ENCODE measurements at regions not wholly inside any gene's neighbourhood (a gene's known extent, or its start where the extent isn't known, plus 50 kb on each side); places are given as distances from the start of the nearest gene placed in this dataset.

- TF ChIP-seq TAF1 (IDR thresholded peaks at IDR 0.05; ENCODE audit: control insufficient read depth, extremely low read depth, insufficient read depth, low read length, severe bottlenecking) = no peak
- no peak for TF ChIP-seq ZNF253 (CRISPR knock-in tag; conservative IDR thresholded peaks at IDR 0.05)
- TF ChIP-seq YY1 (IDR thresholded peaks at IDR 0.05; ENCODE audit: borderline replicate concordance in 1 of 3, control insufficient read depth in 1 of 3, extremely low read depth in 1 of 3, insufficient read depth in 3 of 3, insufficient read length in 1 of 3, insufficient replicate concordance in 2 of 3, low read depth in 1 of 3, low read length in 2 of 3) = no peak
- TF ChIP-seq STAT6 (CRISPR knock-in tag; IDR thresholded peaks at IDR 0.05) = no peak
- no peak for TF ChIP-seq CHAMP1 (IDR thresholded peaks at IDR 0.05)
Observed at GRCh38 chr20:22966787-22967464, 68.2 kb upstream of the SSTR4 start.

All from K562 (cell line).